Thyroid gland (tissue), 4 donors: ENCODE measurements at regions not wholly inside any gene's neighbourhood (a gene's known extent, or its start where the extent isn't known, plus 50 kb on each side); places are given as distances from the start of the nearest gene placed in this dataset.

Source experiments
- CTCF ChIP-seq, 6 experiments: fragments of 200-600 bp in 3 of 6; fragments of 450-650 bp in 3 of 6; sonication (generic) in 3 of 6; IDR thresholded peaks; one replicate each; pipeline ENCODE4 v1.5.1; 2016 to 2019; ENCODE audit warnings: antibody characterized with exemption in 6 of 6, mild to moderate bottlenecking in 2 of 6, inconsistent platforms in 1 of 6, moderate library complexity in 1 of 6
- POLR2A ChIP-seq, 2 donors: fragments of 450-650 bp; IDR thresholded peaks; one replicate each; pipeline ENCODE4 v1.6.1; 2017; ENCODE audit warnings: antibody characterized with exemption in 2 of 2, mild to moderate bottlenecking in 2 of 2, moderate library complexity in 1 of 2

GRCh38 chr13:33707449-33707848 is 110.5 kb upstream of the RFC3 start:
- TF ChIP-seq POLR2A (IDR thresholded peaks at IDR 0.05) = no peak
- TF ChIP-seq CTCF (IDR thresholded peaks at IDR 0.05) = no peak
